HepG2 (cell line): ENCODE measurements at regions not wholly inside any gene's neighbourhood (a gene's known extent, or its start where the extent isn't known, plus 50 kb on each side); places are given as distances from the start of the nearest gene placed in this dataset.

Experiments
- ATAC-seq: fragments of 200-7000 bp; cut with Tn5 transposase; 3 replicates; pipeline ENCODE4 v1.9.1; 2020; ENCODE audit warnings: mild to moderate bottlenecking, moderate library complexity
- BruUV-seq: library from RNA; stranded (reverse); fragments of 400-500 nt; replicated peaks from 2 replicates; lab custom pipeline; 2021; lab: Mats Ljungman, UMichigan
- CTCF ChIA-PET: fragments of 300-600 bp; formaldehyde crosslinking; extraction: SDS; loops from one replicate; lab custom pipeline; 2021; ENCODE audit warnings: low total read pairs, inconsistent platforms, low intra/inter-chr PET ratio; lab: Yijun Ruan, JAX
- POLR2A ChIA-PET: fragments of 350-600 bp; sonication (Branson Sonifier 250); formaldehyde crosslinking; loops from one replicate; lab custom pipeline; 2020; ENCODE audit warnings: antibody characterized with exemption, inconsistent platforms; lab: Yijun Ruan, JAX
- DNase-seq: peaks from one replicate; pipeline ENCODE4 v3.0.0-alpha.2; 2015; ENCODE audit warnings: low spot score
- FAIRE-seq: peaks from 3 replicates; lab custom pipeline; 2011; peaks lifted over from hg19 to GRCh38; lab: Jason Lieb, UNC
- H2AFZ ChIP-seq: one replicate; pipeline ENCODE4 v1.6.1; 2011; ENCODE audit warnings: low read length, inconsistent platforms
- H3K27ac ChIP-seq: fragments of 300-600 bp; 3 replicates; pipeline ENCODE4 v1.8.0; 2011; ENCODE audit warnings: mixed run types, mild to moderate bottlenecking, mixed read lengths, low read length, inconsistent platforms; ENCODE audit not compliant: insufficient read depth; ENCODE audit errors: extremely low read length
- H3K27me3 ChIP-seq, 2 experiments: fragments of 200-600 bp in 1 of 2; 2 replicates in 1 of 2; 3 replicates in 1 of 2; pipeline versions ENCODE4 v1.6.0 to v1.8.0; 2011; ENCODE audit warnings: low read length in 2 of 2, mild to moderate bottlenecking in 2 of 2, moderate library complexity in 2 of 2, inconsistent platforms in 1 of 2; ENCODE audit not compliant: insufficient read depth in 2 of 2, control insufficient read depth in 1 of 2
- H3K36me3 ChIP-seq, 2 experiments: fragments of 200-600 bp in 1 of 2; replicated peaks in 1 of 2; 2 replicates in 1 of 2; 3 replicates in 1 of 2; pipeline versions ENCODE4 v1.5.1 to v1.8.0; 2011; ENCODE audit warnings: low read length in 2 of 2, inconsistent platforms in 1 of 2; ENCODE audit not compliant: insufficient read depth in 2 of 2, control insufficient read depth in 1 of 2
- H3K4me1 ChIP-seq: 2 replicates; pipeline ENCODE4 v1.5.1; 2012; ENCODE audit warnings: low read length, inconsistent platforms; ENCODE audit not compliant: insufficient read depth
- H3K4me2 ChIP-seq: 2 replicates; pipeline ENCODE4 v1.6.0; 2011; ENCODE audit warnings: low read depth, low read length, inconsistent platforms
- H3K4me3 ChIP-seq, 3 experiments: fragments of 200-600 bp in 1 of 3; sonication (generic), shearing (Covaris generic) in 1 of 3; replicated peaks in 1 of 3; 2 replicates each; pipeline ENCODE4 v1.5.1; 2011 to 2016; ENCODE audit warnings: low read length in 3 of 3, inconsistent platforms in 2 of 3, low read depth in 2 of 3, mild to moderate bottlenecking in 2 of 3, control low read depth in 1 of 3, mixed read lengths in 1 of 3; ENCODE audit not compliant: insufficient read depth in 1 of 3
- H3K79me2 ChIP-seq: one replicate; pipeline ENCODE4 v1.6.1; 2011; ENCODE audit warnings: low read length, inconsistent platforms; ENCODE audit not compliant: insufficient read depth
- H3K9ac ChIP-seq: 2 replicates; pipeline ENCODE4 v1.6.0; 2011; ENCODE audit warnings: mild to moderate bottlenecking, low read depth, low read length, inconsistent platforms; ENCODE audit not compliant: insufficient read depth
- H3K9me3 ChIP-seq: 2 replicates; pipeline ENCODE4 v1.5.1; 2012; ENCODE audit warnings: mild to moderate bottlenecking, low read length
- H4K20me1 ChIP-seq: 2 replicates; pipeline ENCODE4 v1.6.0; 2011; ENCODE audit warnings: inconsistent platforms, mild to moderate bottlenecking, low read length, moderate library complexity; ENCODE audit not compliant: insufficient read depth
- CCDC6 ChIP-seq: sonication (generic); formaldehyde crosslinking; IDR thresholded peaks from 2 replicates; pipeline ENCODE4 v1.8.1; 2022; ENCODE audit warnings: mild to moderate bottlenecking, missing genetic modification reagents, moderate library complexity
- KLF16 ChIP-seq, 2 experiments: sonication (generic) in 1 of 2; formaldehyde crosslinking in 1 of 2; IDR thresholded peaks; 2 replicates each; pipeline versions ENCODE4 v1.6.1 to v1.8.0; 2016 to 2023; ENCODE audit warnings: missing genetic modification reagents in 2 of 2, missing compliant biosample characterization in 1 of 2
- LCORL ChIP-seq, 2 experiments: fragments of 450-650 bp in 1 of 2; sonication (generic) in 1 of 2; formaldehyde crosslinking in 1 of 2; IDR thresholded peaks; 2 replicates each; pipeline versions ENCODE4 v1.5.0 to v1.6.1; 2017 to 2020; ENCODE audit warnings: antibody characterized with exemption in 1 of 2, missing genetic modification reagents in 1 of 2
- MTF2 ChIP-seq: sonication (generic); formaldehyde crosslinking; IDR thresholded peaks from 2 replicates; pipeline ENCODE4 v1.5.0; 2020; ENCODE audit warnings: missing genetic modification reagents, borderline replicate concordance
- SAP130 ChIP-seq: IDR thresholded peaks from 2 replicates; pipeline ENCODE4 v1.6.1; 2016; ENCODE audit warnings: low read depth
- SOX5 ChIP-seq: IDR thresholded peaks from 2 replicates; pipeline ENCODE4 v1.6.1; 2016; ENCODE audit warnings: borderline replicate concordance
- ZNF354B ChIP-seq: sonication (generic); formaldehyde crosslinking; IDR thresholded peaks from 2 replicates; pipeline ENCODE4 v1.8.0; 2022; ENCODE audit warnings: mild to moderate bottlenecking, missing genetic modification reagents
- ZNF552 ChIP-seq: sonication (generic); formaldehyde crosslinking; IDR thresholded peaks from 2 replicates; pipeline ENCODE4 v1.9.0; 2022; ENCODE audit warnings: missing genetic modification reagents, mild to moderate bottlenecking, borderline replicate concordance
- ZNF772 ChIP-seq: sonication (generic); formaldehyde crosslinking; IDR thresholded peaks from 2 replicates; pipeline ENCODE4 v1.5.0; 2020; ENCODE audit warnings: mild to moderate bottlenecking, missing genetic modification reagents
- WGBS: methylation state at CpG from one replicate; pipeline ENCODE4 v1.1.6; 2017; ENCODE audit warnings: low lambda C conversion rate; 5-methylcytosine and 5-hydroxymethylcytosine counted together
- in situ Hi-C: cut with HindIII; loops from 2 replicates; pipeline ENCODE4 v1.10.0; 2017; ENCODE audit warnings: low pct_unique_long_range_greater_than_20kb; ENCODE audit not compliant: extremely low pct_ligation_motif_present
- intact Hi-C: fragments of 100-400 bp; cut with micrococcal nuclease; formaldehyde crosslinking; loops from one replicate; pipeline ENCODE4 v1.10.0; 2022; ENCODE audit not compliant: unreplicated experiment
- TF ChIP-seq, protein P1 (sequence below): sonication (generic); formaldehyde crosslinking; IDR thresholded peaks from 2 replicates; pipeline ENCODE4 v1.8.1; 2023; ENCODE audit warnings: mild to moderate bottlenecking, missing genetic modification reagents
- TF ChIP-seq, protein P2 (sequence below): sonication (generic); formaldehyde crosslinking; IDR thresholded peaks from 2 replicates; pipeline ENCODE4 v1.5.0; 2020; ENCODE audit warnings: mild to moderate bottlenecking, missing genetic modification reagents

DNA sequence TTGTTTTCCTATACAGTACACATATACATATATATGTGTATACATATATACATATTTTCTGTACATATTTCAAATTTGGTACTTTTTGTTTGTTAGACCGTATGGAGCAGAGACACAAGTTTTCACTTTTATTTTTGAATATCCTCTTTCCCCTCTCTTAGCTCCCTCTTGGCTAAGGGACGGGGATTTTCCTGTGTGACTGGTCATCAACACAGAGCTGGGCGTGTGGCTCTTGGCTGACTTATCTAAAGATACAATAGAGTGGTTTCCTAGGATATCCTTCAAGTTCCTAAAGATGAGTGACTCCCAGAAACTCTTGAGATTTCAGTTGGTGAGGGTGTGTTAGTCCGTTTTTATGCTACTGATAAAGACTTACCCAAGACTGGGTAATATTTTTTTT lies 1404.5 kb upstream of the TMEM132C start:
- POLR2A ChIA-PET, result no interaction called here
- CTCF ChIA-PET, result no interaction called here
- Histone ChIP-seq H3K9ac (no peak overlapping the region), H3K4me1 (no peaks in the 10 kb centered on the region), H3K36me3 (no peaks in the 10 kb centered on the region), H3K4me3 (no peak overlapping the region), H3K4me2 (no peak overlapping the region), H3K27me3 (no peaks in the 10 kb centered on the region), H3K27ac (no peak overlapping the region), H4K20me1 (no peaks in the 10 kb centered on the region), H2AFZ (no peak overlapping the region), H3K79me2 (no peaks in the 10 kb centered on the region), H3K9me3 (peaks cover 83% of the 10 kb centered on the region)
- in situ Hi-C loops (no loop called here), intact Hi-C loops (no loop called here)
- no TSS peak for BruUV-seq
- DNase-seq, result no peak
- FAIRE-seq, result no peak
- WGBS, result 5% methylated on average over 4 of the region's 4 CpGs
- ATAC-seq, result no peak
- TF ChIP-seq SOX5 (no peak), CCDC6 (CRISPR knock-in tag) (no peak), MTF2 (CRISPR knock-in tag) (no peak), ZNF354B (no peak), KLF16 (CRISPR knock-in tag; IDR thresholded peaks at IDR 0.05) (no peak), SAP130 (CRISPR knock-in tag) (no peak), LCORL (IDR thresholded peaks at IDR 0.05) (no peak), LCORL (CRISPR knock-in tag; IDR thresholded peaks at IDR 0.05) (no peak), ZNF772 (no peak), ZNF552 (CRISPR knock-in tag) (no peak)
- TF ChIP-seq, protein P1, sequence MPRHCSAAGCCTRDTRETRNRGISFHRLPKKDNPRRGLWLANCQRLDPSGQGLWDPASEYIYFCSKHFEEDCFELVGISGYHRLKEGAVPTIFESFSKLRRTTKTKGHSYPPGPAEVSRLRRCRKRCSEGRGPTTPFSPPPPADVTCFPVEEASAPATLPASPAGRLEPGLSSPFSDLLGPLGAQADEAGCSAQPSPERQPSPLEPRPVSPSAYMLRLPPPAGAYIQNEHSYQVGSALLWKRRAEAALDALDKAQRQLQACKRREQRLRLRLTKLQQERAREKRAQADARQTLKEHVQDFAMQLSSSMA (CRISPR knock-in tag), result no peak
- TF ChIP-seq, protein P2, sequence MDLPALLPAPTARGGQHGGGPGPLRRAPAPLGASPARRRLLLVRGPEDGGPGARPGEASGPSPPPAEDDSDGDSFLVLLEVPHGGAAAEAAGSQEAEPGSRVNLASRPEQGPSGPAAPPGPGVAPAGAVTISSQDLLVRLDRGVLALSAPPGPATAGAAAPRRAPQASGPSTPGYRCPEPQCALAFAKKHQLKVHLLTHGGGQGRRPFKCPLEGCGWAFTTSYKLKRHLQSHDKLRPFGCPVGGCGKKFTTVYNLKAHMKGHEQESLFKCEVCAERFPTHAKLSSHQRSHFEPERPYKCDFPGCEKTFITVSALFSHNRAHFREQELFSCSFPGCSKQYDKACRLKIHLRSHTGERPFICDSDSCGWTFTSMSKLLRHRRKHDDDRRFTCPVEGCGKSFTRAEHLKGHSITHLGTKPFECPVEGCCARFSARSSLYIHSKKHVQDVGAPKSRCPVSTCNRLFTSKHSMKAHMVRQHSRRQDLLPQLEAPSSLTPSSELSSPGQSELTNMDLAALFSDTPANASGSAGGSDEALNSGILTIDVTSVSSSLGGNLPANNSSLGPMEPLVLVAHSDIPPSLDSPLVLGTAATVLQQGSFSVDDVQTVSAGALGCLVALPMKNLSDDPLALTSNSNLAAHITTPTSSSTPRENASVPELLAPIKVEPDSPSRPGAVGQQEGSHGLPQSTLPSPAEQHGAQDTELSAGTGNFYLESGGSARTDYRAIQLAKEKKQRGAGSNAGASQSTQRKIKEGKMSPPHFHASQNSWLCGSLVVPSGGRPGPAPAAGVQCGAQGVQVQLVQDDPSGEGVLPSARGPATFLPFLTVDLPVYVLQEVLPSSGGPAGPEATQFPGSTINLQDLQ, result no peak
